Glomerular endothelial cell (primary cell): ENCODE measurements at regions not wholly inside any gene's neighbourhood (a gene's known extent, or its start where the extent isn't known, plus 50 kb on each side); places are given as distances from the start of the nearest gene placed in this dataset.

Experiments
- DNase-seq: peaks from one replicate; pipeline ENCODE4 v3.0.0-alpha.2; 2011; ENCODE audit warnings: low read depth, low spot score; ENCODE audit errors: extremely low read depth

DNA sequence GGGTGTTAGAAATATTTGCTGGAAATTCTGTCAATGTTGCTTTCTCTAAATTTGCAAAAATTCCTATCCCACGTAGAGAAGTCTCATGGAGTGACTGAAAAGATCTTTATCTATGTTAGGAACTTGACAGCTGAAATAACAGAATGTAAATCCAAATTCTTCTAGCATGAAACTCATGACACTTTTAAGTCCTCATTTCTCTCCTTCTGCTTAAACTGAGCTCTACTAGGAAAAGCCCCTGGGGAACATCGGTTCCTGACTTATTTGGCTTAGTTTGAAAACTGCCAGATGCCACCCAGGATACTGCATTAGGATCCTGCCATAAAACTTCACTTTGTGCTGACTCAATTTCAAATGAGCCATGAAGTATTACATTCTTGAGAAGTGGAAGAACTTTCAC is 426.0 kb downstream of the GALC start:
- no peak for DNase-seq

- no peak for DNase-seq
Observed at GRCh38 chr14:87547536-87547935, 445.4 kb downstream of the GALC start.

GRCh38 chr14:87542288-87542687 is 450.7 kb downstream of the GALC start:
- DNase-seq, result no peak

- no peak for DNase-seq
Observed at GRCh38 chr14:87540339-87540738, 452.6 kb downstream of the GALC start.

DNA sequence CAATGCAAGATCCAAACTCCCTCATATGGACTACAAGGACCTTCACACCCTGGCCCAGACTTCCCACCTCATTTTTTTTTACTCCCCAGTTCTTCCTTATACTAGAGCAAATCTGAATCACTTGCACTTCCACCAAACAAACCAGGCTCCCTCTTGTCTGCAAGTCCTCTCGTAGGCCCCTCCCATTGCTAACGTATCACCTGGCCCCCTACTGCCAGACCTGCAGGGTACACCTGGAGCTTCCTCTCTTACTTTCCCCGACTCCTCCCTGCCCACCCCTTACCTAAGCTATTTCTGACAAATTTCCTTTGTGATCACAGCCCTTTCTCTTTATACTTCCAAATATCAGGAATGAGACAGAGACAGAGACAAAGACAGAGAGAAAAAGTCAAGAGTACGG is 463.9 kb downstream of the GALC start:
- no peak for DNase-seq

DNA sequence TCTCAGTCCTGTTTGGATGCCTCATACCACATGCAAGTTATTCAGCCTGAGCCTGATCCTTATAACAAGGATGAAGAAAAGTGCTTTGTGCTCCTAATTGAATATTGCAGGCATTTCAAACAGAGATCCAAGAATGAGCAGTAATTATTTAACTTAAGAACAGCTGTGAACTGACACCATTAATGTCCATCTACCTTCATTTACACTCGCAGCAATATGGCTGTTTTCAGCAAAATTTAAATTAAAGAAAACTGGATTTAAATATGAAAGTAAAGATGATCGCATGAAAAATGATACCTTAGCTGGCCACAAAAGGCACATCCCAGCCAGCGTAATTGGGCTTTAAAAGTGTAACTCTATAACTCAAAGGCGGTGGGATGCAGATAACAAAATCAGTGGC is 466.3 kb downstream of the GALC start:
- DNase-seq, result no peak

- no peak for DNase-seq
Observed at GRCh38 chr14:87524011-87524410, 469.0 kb downstream of the GALC start.

GRCh38 chr14:87522575-87522974 is 470.4 kb downstream of the GALC start:
- no peak for DNase-seq

- no peak for DNase-seq
Observed at GRCh38 chr14:87508333-87508732, 484.6 kb downstream of the GALC start.

DNA sequence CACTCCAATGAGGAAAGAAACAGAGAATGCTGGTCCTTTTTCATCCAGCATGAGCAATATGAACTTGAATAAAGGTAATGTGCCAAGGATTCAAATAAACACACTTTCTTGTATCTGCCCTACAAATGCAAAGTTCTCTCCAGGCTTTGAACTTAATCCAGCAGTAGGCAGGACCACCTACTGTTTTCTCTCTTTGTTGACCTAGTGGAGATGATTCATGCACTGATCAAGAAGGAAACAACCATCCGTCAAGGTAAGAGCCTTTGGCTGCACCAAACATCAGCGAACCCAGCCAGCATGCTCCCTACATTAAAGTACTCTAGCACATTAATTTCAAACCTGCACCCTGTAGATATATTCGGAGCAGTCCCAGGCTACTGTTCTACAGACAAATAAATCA is 489.3 kb downstream of the GALC start:
- DNase-seq, result no peak

- no peak for DNase-seq
Observed at GRCh38 chr14:87497301-87497700, 495.7 kb downstream of the GALC start.

- DNase-seq, result no peak
Observed at GRCh38 chr14:87494010-87494409, 499.0 kb downstream of the GALC start.

- no peak for DNase-seq
Observed at GRCh38 chr14:87492561-87492960, 500.4 kb downstream of the GALC start.

DNA sequence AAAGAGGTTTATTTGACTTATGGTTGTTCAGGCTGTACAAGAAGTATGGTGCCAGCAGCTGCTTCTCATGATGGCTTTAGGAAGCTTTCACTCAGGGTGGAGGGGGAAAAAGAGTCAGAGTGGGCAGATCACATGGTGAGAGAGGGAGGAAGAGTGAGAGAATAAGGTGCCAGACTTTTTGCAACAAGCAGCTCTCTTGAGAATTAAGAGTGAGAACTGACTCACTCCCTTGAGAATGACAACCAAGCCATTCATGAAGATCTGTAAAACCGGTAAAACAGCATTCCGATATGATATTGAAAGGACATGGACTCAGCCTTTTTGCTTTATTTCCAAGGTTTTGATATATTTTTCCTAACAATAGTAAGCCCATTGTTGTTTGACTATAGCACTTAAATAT is 501.2 kb downstream of the GALC start:
- no peak for DNase-seq

DNA sequence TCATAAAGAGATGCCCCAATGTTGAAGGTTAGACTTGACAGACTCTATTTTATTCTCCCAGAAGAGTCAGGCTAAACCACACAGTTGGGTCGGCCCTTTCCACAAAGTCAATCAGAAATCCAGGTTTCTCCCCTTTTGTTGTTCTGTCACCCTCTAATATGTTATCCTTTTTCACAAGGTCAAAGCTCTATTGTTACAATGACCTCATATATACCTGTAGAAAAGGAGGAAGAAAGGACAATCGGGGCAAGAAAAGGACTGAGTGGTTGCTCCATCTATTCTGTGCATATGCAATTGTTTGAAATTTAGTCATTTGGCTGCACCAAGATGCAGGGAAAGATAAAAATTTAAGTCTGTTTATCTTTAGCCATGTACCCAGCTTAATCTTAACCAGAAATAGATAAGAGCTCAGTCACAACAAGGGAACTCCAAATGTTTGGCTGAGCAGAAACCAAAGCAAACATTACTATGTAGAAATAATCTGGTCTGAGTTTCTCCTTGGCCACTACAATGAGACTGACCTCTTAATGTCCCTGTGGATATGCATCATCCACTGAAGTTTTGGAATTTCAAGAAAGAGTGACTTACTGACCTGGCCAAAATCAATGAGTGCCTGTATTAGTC is 503.7 kb downstream of the GALC start:
- DNase-seq, result no peak

GRCh38 chr14:87483271-87484260 is 509.4 kb downstream of the GALC start:
- no peak for DNase-seq

- no peak for DNase-seq
Observed at GRCh38 chr14:87468531-87468930, 524.5 kb downstream of the GALC start.

DNA sequence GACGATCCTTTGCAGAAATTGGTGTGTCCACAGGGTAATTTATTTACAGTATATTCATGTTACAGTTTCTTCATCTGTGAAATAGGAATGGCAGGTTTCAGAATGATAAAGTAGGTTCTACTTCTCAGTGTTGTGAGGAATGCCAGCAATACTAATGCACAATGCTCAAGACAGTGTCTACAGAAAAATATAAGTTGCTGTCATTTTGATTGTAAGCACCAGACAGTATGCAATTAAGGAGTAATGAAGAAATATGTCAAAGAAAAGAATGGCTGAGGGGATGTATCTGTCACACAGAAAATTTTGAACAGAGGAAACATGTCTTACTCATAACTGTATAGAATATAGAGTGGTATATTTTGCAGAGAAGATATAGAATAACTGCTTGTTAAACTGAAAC is 525.4 kb downstream of the GALC start:
- no peak for DNase-seq

- DNase-seq, result no peak
Observed at GRCh38 chr14:87465770-87466169, 527.2 kb downstream of the GALC start.

GRCh38 chr14:87461704-87462103 is 531.3 kb downstream of the GALC start:
- DNase-seq, result no peak

- no peak for DNase-seq
Observed at GRCh38 chr14:87457720-87458119, 535.3 kb downstream of the GALC start.

DNA sequence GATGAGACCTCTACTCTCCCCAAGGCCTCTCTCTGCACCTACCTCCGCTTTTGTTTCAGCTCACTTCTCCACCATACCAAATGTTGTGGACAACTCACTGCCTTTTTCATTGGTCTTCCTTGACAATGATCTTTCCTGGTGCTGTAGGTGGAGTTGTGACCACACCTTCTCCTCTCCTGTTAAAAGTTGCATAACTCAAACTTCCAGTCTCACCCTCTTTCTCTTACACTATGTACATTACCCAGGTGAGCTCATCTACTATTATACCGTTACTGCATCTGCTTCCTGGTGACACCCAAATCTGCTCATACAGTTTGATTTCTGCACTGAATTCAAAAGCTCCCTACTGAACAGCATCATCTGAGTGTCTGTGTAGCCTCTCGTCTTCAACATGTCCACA is 542.8 kb downstream of the GALC start:
- no peak for DNase-seq
